ENCODE measurements at regions not wholly inside any gene's neighbourhood (a gene's known extent, or its start where the extent isn't known, plus 50 kb on each side); places are given as distances from the start of the nearest gene placed in this dataset.

- ATAC-seq (no peak), DNase-seq (ENCODE audit: low read depth, low spot score) (no peak)
- H3K4me3 ChIP-seq (replicated peaks in 1 of 2; ENCODE audit: low read depth in 1 of 2, low read length in 2 of 2), result no peak overlapping the region
- H4K20me1 ChIP-seq (ENCODE audit: insufficient read depth), result no peaks in the 10 kb centered on the region
- no peaks in the 10 kb centered on the region for H3K79me2 ChIP-seq (ENCODE audit: insufficient read depth, low read length)
- intact Hi-C loops (cut with micrococcal nuclease), result no loop called here
- no peak overlapping the region for H2AFZ ChIP-seq (ENCODE audit: low read depth, low read length, poor library complexity, severe bottlenecking)
- BruUV-seq (replicated peaks), result no TSS peak
- no peaks in the 10 kb centered on the region for H3K36me3 ChIP-seq (ENCODE audit: control insufficient read depth in 1 of 2, insufficient read depth in 2 of 2, low read length in 2 of 2)
- POLR2A ChIA-PET, result no interaction called here
- H3K4me1 ChIP-seq (ENCODE audit: control insufficient read depth in 1 of 2, insufficient read depth in 2 of 2, low read length in 2 of 2), result no peaks in the 10 kb centered on the region
- no peaks in the 10 kb centered on the region for H3K27me3 ChIP-seq (ENCODE audit: insufficient read depth, low read length)
- TF ChIP-seq CBX3 (IDR thresholded peaks at IDR 0.05; ENCODE audit: low read depth) (no peak), JUND (IDR thresholded peaks at IDR 0.05) (no peak), ATF3 (IDR thresholded peaks at IDR 0.05) (no peak), ZBTB33 (IDR thresholded peaks at IDR 0.05; ENCODE audit: extremely low read depth, insufficient replicate concordance, low read length) (no peak), TCF7L2 (IDR thresholded peaks at IDR 0.05; ENCODE audit: borderline replicate concordance, extremely low read depth, insufficient read depth, insufficient read length) (no peak), SIN3A (IDR thresholded peaks at IDR 0.05; ENCODE audit: low read depth) (no peak), POLR2A (IDR thresholded peaks at IDR 0.05; ENCODE audit: borderline replicate concordance, extremely low read depth, insufficient read depth, insufficient read length) (no peak), FOSL1 (IDR thresholded peaks at IDR 0.05; ENCODE audit: low read depth) (no peak), SP1 (IDR thresholded peaks at IDR 0.05; ENCODE audit: low read depth) (no peak), EZH2phosphoT487 (IDR thresholded peaks at IDR 0.05; ENCODE audit: borderline replicate concordance) (no peak), REST (IDR thresholded peaks at IDR 0.05; ENCODE audit: low read depth) (no peak), CEBPB (IDR thresholded peaks at IDR 0.05; ENCODE audit: low read depth) (no peak), SRF (IDR thresholded peaks at IDR 0.05; ENCODE audit: low read depth) (no peak), YY1 (IDR thresholded peaks at IDR 0.05; ENCODE audit: extremely low read depth, insufficient replicate concordance, low read depth, low read length) (no peak), EZH2 (IDR thresholded peaks at IDR 0.05) (no peak), ZFX (IDR thresholded peaks at IDR 0.05) (no peak), RAD21 (IDR thresholded peaks at IDR 0.05; ENCODE audit: low read depth) (no peak), POLR2AphosphoS5 (IDR thresholded peaks at IDR 0.05; ENCODE audit: low read depth, low read length) (no peak), CTCF (IDR thresholded peaks at IDR 0.05 in 2 of 3, conservative IDR thresholded peaks at IDR 0.05 in 1 of 3; ENCODE audit: borderline replicate concordance in 1 of 3, insufficient read depth in 1 of 3, low read depth in 2 of 3, low read length in 2 of 3) (no peak)
- no peak overlapping the region for H3K4me2 ChIP-seq (ENCODE audit: low read length)
- CTCF ChIA-PET, result no interaction called here
- H3K9me2 ChIP-seq (ENCODE audit: insufficient read depth), result no peaks in the 10 kb centered on the region
- RAD21 ChIA-PET (ENCODE audit: low non-redundant PET in 1 of 2, low total read pairs in 2 of 2, uncharacterized antibody in 2 of 2, unreplicated experiment in 2 of 2), result no interaction called here
- no peak overlapping the region for H3K9ac ChIP-seq (ENCODE audit: low read length)
- H3K27ac ChIP-seq (ENCODE audit: low read depth, low read length), result no peak overlapping the region
- H3K9me3 ChIP-seq (ENCODE audit: control insufficient read depth in 1 of 2, insufficient read depth in 1 of 2, low read depth in 1 of 2, low read length in 2 of 2), result no peaks in the 10 kb centered on the region
Observed at GRCh38 chr13:44834404-44834803, 154.9 kb downstream of the NUFIP1 start.

All from HCT116 (cell line).